HG03039 (cell line): ENCODE measurements at regions not wholly inside any gene's neighbourhood (a gene's known extent, or its start where the extent isn't known, plus 50 kb on each side); places are given as distances from the start of the nearest gene placed in this dataset.

Source experiments
- ATAC-seq: cut with Tn5 transposase; IDR thresholded peaks from one replicate; pipeline ENCODE4 v1.9.1; 2021; ENCODE audit warnings: mild to moderate bottlenecking, moderate library complexity; ENCODE audit not compliant: unreplicated experiment

DNA sequence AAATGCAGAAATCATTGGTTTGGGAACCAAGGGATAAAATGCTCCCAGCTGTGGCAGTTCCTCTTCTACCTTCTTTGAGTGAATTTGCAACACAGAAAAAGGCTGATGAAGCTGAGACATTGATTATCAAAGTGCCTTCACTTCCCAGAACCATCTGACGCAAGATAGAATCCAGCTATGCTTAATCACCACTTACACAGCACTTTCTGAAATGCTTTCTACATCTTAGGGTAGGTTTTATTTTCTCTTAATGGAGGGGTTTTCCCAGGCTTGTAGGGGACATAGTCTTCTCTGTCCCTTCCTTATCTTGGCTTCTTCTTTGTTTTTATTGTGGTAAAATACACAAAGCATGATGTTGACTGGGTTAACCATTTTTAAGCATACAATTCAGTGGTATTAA, 332.6 kb upstream of the ZNF32 start:
- no peak for ATAC-seq

DNA sequence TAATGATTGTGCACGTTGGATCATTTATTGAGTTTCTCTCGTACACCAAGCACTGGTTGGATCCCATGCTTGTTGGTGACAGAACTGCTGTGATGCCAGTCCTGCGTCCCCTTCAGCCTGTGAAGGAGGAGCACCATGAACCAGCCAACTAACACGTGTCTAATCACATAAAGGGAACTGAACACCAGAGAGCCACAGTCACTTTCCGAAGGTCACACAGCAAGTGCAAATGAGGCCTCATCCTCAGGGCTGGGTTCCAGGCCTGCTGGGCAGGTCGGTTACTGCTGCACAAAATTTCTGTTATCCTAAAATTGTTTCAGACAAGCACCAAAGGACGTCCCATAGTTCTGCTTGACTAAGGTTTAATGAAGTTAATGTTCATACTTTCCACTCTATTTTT, 332.0 kb upstream of the ZNF32 start:
- no peak for ATAC-seq

DNA sequence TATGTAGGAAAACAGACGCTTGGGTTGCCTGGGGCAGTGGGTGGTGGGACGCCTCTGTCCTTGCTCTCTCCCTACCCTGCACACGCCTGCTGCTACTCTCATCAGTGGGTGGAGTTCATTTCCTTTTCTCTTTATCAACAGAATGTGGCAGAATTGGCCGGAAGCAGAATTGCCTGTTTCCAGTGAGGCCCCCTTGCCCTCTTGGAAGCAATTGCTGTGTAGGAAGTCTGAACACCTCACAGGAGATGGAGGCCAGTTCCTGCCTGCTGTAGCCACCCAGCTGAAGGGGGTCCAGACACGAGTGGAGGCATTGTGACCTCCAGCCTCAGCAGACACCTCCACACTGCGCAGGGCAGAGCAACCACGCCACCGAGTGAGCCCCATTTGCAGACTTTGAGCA, 331.6 kb upstream of the ZNF32 start:
- ATAC-seq, result no peak

DNA sequence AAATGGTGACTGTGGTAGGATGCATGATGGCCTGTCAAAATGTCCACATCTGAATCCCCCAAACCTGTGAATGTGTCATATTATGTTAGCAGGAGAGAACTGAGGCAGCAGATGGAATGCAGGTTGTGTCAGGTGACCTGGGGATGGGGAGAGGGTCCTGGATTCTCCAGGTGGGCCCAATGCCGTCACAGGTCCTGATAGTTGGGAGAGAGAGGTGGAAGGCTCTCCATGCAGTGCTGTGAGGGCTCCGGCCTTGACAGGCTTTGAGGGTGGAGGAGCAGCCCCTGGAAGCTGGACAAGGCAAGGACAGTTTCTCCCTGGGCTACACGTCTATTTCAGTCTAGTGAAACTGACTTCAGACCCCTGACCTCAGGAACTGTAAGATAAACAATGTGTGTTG, 330.9 kb upstream of the ZNF32 start:
- no peak for ATAC-seq

DNA sequence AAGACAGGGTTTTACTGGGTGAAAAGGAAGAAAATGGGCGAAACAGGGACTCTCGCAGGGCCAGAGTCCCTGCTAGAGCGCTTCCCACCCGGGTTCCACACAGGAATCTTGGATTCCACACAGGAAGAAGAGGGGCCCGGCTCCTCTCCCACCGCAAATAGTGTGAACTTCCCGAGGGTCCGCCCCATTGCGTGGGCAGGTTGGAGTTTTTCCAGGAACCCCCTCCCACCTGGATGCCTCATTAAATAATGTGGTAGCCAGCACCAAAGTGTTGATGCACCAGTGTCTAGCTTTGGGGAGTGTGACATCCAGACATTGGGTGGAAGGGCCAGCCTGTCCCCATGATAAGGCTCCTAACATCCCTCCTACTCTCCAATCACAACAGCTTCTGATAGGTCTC, 330.3 kb upstream of the ZNF32 start:
- no peak for ATAC-seq

DNA sequence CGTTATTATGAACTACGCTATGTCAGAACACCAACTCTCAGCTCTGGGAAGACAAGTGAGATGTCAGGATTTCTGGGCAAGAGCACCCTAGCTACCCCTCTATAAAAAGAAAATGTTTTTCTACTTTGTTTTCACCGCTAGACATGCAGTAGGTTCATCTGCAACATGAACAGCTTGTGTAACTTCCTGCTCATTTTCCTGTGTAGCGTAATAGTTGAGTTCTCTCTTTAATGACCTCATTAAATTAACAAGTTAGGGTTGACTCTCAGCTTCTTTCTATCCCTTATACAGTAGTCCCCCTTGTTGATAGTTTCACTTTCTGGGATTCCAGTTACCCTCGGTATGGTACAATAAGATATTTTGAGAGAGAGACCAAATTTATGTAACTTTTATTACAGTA, 329.4 kb upstream of the ZNF32 start:
- no peak for ATAC-seq

DNA sequence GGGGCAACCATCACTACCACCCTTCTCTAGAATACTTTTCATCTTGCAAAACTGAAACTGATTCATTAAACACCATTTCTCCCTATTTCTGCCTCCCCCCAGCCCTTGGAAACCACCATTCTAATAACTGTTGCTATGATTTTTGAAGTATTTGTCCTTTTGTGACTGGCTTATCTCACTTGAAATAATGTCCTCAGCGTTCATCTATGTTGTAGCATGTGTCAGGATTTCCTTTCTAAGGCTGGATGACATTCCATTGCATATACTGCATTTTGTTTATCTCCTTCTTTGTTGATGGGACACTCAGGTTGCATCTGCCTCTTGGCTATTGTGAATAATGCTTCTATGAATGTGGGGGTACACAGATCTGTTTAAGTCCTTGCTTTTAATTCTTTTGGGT, 327.6 kb upstream of the ZNF32 start:
- no peak for ATAC-seq

DNA sequence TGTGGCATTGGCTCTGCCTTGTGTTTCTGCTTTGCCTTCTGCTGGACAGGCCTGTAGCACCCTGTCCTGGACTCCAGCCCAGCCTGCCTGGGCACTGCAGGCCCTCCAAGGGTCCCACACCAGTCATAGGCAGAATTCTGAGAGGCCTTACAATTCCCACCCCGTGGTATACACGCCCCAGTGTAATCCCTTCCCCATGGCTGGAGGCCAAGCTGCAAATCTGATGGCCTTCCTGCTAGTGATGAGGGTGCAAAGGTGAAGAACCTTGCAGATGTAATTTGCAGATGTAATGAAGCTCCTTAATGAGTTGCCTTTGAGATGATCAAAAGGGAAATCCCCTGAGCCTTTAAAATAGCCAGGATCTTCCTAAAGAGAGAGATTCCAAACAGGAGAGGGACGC, 325.1 kb upstream of the ZNF32 start:
- ATAC-seq, result no peak

DNA sequence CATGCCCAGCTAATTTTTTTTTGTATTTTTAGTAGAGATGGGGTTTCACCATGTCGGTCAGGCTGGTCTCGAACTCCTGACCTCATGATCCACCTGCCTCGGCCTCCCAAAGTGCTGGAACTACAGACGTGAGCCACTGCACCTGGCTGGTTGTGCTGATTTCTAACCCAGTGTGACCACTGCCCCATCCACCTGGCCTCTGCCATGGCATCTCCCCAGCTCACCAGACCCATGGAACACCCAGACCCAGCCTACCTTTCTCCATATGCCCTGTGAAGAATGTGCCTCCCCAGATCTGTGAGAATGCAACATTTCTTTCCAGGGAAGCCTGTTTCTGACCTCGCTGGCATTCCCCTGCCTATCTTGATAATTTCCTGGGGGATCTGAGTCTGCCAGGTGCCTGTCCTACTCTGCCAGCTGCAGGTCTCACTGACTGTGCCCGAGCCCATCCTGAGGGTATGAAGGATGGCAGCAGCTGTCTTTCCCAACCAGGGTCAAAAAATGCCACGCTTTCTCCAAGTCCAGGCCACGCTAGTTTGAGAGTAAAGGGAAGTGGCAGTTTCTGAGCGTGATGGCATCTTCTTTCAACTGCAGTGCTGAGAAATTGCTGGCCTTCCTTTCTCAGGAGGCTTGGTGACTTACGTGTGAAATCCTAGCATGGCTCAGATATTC, 324.4 kb upstream of the ZNF32 start:
- no peak for ATAC-seq

DNA sequence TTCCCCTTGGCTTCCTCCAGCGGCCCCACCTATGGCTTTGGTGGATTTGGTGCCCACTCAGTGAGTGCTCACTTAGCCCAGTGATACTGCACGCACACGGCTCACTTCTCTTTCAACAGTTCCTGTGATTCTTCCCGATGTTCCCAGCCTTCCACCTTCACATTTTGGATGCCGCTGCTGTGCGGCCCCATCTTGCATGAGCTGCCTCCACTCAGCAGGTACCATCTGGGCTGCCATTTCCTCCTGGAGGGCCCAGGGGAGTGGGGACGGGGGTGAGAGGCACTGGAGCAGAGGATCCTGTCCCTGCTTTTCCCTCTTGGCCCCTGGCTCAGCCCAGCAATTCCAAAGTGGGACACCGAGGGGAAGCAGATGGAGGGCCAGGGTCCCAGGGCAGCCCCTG, 323.3 kb upstream of the ZNF32 start:
- ATAC-seq, result no peak

DNA sequence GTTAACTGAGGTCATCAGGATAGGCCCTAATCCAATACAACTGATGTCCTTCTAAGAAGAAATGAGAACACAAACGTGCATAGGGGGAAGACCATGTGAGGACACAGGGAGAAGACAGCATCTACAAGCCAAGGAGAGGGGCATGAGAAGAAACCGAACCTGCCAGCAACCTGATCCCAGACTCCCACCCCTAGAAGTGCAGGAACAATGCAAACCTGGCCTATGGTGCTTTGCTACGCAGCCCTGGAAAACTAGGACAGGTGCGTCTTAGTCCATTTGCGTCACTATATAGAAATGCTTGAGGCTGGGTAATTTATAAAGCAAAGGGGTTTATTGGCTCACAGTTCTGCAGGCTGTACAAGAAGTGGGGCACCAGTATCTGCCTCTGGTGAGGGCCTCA, 322.6 kb upstream of the ZNF32 start:
- no peak for ATAC-seq

DNA sequence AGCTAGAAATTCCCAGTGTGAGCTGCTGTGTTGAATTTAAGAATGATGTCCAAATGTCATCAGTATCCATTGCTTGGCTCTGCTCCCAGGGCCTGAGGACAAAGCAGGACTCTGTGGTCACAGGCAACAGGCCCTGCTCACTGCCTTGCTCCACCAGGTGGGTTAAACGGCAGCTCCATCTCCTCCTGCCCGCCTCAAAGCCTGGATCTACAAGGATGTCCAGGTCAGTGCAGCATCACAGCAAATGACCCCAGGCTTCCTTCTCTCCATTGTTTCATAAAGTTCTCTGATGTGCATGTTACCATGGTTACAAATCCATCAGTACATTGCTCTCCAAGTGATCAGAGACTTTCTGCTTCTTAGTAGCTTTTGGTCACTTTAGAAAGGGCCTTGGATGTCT, 322.0 kb upstream of the ZNF32 start:
- no peak for ATAC-seq

DNA sequence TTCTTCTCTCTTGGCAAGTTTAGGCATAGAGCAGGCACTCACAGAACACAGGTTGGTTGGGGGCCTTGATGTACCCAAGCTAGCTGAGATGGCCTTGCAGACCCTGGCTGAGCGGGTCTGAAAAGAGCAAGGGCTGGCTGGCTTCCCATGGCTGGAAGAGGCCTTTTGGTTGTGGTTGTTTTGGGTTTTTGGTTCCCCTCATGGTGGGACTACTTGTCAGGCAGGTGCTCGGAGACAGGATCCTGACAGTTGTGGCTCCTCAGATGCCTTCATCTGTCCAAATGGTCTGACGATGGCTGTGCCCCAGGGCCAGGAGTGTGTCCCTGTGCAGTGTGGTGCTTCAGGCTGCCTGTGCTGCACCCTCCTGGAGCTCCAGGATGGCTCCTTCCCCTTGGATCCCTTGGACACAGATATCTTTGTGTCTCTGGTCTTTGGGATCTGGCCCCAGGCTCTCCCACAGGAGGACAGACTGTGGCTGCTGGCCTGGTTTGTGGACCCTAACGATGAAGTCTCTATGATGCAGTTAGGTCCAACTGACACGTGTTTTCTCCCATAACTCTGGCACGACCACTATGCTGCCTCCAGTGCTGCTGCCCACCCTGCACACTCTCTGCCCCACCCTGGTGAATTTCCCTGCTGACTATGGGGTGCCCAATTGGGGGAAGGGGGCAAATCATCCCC, 321.5 kb upstream of the ZNF32 start:
- ATAC-seq, result no peak

DNA sequence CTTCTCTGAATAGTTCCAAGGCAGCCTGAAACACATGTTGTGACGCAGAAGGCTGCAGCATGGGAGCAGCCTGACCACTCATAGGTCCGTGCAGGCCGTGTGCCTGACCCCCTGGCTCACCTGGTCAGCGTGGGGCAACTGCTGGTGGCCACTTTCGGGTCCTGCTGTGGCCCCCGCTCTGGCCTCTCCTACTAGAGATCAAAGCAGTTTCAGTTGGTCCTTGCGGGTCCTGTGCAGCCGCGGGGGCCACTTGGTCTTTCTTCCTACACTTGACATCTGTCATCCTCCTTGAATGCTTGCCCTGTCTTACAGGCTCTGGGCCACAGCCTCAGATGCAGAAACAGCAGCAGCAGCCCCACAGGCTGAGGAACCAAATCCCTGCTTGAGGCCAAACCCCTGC, 320.8 kb upstream of the ZNF32 start:
- no peak for ATAC-seq

DNA sequence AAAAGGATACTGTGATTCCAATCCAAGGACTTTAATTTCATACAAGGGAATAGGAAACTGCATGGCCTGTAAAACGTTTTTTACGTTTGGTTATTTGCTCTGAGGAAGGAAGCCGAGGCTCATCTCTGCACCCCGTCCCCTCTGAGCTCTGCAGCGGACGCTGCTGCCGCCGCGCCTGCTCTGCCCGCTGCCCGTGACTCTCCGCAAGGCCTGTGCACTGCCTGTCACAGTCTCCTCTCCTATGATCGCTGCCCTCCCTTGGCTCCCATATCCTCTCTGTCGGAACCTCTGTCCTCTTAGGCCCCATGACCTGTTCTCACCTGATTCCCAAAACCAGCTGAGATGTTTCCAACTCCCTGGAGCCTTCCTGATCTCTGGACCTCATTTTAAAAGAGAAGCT, 320.3 kb upstream of the ZNF32 start:
- ATAC-seq, result no peak

DNA sequence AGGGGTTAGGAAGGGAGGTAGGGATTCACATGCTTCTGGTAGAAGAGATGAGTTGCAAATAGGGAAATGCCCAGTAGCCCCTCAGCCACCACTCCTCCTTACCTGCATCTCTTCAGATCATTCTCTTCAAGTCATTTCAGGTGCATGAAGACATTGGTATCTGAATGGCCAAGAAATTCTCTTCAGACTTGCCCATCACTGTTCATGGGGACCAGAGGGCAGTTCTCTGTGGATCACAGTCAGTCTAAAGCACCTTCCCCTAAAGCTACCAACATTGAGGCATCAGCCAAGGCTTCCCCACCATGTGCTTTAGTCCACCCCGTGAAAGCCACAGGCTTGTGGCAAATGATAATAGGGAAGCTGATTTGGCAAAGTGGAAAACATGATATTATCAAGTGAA, 319.4 kb upstream of the ZNF32 start:
- ATAC-seq, result no peak

DNA sequence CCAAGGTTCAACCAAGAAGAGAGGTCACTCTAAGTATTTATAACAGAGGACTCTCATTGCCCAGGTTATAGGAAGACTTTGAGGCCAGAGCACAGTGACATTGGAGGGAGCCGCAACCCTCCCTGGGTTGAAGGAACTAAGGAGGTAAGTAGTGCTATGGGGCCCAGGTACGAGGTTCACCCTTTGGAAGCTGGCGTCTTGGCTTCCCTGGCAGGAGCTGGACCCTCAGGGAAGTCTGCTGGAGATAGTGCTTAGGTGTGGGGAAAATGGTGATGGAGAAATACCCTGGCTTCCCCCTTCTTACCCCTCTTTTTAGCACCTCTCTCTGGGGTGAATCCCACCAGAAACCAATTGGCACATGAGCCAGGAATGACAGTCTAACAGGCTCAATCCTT, 317.9 kb upstream of the ZNF32 start:
- no peak for ATAC-seq

DNA sequence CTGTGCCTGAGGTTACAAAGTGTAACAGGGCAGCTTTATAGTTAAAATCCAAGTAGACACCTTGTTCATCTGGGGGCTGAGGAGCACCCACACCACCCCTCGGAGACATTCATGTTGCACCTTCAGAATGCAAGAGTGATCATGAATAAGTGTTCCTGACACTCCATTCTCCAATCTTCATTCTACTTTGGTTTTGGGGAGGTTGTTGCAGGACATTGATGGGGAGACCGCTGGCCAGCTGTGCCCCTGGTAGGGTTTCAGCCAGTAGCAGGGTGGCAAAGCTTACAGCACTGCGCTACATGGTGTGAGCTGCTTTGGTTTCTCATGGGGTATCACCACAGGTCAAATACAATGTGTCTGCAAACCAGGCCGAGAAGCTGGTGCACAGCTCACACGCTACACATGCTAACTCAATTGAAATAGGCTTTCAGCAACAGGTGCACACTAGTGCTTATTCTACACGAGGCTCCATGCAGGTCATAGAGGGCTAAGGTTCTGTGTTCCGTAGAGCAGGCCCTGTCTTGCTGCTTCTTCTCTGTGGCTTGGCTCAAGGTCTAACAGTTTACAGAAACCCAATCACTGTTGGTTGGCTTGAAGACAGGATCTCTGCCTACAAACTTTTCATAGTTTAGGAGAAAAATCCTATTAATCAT, 317.4 kb upstream of the ZNF32 start:
- ATAC-seq, result no peak

DNA sequence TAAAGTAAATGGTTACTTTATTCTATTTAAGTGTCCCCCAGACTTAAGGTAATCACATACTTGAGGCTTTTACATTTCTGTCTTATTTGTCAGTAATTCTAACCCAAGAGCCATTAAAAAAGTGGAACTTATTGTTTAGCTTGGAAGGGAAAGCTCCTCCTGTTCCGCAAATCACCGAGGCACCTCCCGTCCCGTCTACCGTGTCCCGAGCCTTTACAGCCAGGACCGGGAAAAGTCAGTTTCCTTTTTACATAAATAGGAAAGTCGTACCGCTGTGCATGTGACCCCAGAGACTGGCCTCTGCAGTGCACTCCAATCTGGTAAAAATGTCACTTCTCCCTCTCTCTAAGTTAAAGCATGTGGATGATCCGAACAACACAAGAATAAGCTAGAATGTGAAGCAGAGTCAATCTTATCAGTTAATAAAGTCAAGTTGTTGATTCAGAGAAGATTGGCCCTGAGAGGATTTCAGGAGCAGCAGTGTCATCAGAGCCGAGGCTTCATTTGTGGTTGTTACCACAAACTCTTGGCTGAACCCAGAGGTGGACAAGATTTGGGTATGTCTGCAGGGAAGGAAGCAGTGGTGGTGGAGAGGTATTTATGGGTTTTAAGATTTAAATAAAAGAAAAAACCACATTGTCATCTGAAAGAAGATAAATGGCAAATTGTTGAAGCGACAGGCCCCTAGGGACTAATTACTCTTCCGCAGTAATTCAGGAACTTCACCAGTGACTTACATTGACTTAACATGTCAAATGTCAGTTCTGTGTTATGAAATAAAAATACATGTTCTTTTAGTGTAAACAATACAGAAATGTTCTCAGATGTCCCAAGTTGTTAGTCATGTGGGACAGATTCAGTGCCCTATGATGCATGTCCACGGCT, 316.6 kb upstream of the ZNF32 start:
- no peak for ATAC-seq

DNA sequence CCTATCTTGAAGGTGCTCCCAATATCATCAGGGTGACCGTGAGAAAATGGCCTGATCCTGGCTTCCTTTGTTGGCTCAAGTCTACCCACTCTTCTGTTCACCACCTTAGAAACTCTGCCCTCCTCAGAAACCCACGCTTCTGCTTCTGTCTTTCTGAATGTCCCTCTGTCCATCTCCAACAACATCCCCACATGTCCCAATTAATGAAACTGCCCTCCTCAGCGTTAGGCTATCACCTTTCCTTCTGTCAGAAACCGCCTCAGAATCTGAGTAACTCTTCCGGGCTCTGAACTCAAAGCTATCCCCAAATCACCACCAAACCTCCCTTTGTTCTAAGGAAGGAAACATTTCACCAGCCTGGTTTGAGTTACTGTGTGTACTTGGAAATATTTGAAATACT, 315.8 kb upstream of the ZNF32 start:
- no peak for ATAC-seq

DNA sequence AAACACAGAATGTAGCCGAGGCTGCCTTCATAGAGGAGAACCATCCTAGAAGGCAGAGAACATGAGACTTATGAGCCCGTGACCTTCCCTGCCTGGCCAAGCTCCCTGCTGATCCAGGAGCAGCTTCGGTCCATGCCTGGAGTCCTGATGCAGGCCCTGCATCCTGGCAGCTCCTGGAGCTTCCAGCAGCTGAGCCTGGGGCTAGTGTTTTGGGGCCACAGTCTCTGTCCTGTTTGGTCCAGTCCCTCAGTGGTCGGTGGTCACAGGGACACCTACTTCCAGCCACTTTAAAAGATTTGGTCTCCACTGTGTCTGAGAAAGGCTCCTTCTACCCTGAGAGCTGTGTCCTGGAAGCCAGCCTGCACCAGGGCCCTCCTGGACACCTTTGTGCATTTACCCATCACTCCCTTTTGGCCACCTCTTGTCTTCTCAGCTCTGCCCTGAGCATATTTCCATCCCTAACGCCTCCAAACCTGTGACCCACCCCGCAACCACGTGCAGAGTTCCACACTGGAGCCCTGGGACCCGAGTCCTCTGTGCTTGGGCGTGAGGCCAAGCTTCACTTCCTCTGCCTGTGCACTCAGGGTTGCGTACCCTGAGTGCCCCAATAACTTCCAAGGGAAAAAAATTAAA, 315.2 kb upstream of the ZNF32 start:
- ATAC-seq, result no peak
